Fibroblast of the conjunctiva (primary cell): ENCODE measurements at regions not wholly inside any gene's neighbourhood (a gene's known extent, or its start where the extent isn't known, plus 50 kb on each side); places are given as distances from the start of the nearest gene placed in this dataset.

ENCODE experiments used
- DNase-seq: peaks from one replicate; pipeline ENCODE4 v3.0.0-alpha.2; 2010; ENCODE audit warnings: low read depth

DNA sequence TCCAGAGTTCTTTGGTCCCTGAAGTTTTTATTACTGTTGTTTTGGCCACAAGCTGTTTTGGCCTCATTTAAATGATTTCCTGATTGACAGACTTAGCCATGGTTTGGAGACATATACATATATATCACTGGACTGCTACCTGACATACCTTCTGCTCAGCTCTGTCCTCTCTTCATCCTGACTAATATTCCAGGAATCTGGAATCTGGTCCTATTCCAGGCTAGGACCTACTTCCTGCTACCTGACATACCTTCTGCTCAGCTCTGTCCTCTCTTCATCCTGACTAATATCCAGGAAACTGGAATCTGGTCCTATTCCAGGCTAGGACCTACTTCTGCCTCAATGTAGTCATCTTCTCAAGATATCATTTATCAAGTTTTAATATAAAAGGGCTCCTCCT is 724.4 kb upstream of the ROBO1 start:
- no peak for DNase-seq

DNA sequence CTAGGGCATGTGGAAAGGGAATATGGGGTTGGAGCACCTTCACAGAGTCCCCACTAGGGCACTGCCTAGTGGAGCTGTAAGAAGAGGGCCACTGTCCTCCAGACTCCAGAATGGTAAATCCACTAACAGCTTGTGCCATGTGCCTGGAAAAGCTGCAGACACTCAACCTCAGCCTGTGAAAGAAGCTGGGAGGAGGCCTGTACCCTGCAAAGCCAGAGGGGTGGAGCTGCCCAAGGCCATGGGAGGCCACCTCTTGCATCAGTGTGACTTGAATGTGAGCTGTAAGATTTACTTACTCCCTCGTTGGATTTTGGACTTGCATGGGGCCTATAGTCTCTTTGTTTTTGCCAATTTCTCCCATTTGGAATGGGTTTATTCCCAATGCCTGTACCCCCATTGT is 705.2 kb upstream of the ROBO1 start:
- DNase-seq, result no peak

DNA sequence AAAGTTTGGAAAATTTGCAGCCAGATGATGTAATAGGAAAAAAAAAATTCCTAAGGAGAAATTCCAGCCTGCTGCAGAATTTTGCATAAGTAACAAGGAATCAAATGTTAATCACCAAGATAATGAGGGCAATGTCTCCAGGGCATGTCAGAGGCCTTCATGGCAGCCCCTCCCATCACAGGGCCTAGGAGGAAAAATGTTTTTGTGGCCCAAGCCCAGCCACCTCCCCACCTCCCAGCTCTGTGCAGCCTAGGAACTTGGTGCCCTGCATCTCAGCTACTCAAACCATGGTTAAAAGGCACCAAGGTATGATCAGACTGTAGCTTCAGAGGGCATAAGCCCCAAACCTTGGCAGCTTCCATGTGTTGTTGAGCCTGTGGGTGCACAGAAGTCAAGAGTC is 704.7 kb upstream of the ROBO1 start:
- DNase-seq, result no peak

DNA sequence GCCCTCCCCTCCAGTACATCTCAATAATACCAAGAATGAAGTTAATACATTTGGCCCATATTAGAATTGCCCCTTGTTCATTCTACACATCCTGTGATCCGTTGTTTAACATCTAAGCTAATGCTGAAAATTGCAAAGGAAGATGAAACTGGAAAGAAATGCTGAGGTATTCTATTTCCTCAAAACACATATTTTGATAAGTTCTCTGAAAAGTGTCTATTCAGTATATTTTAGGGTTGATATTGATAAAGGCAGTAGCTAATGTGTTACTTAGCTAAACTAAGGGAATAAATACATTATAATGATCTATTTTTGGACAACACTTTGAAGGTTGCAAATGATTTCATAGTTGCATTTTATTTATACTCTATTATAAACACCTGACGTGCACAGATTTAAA is 702.6 kb upstream of the ROBO1 start:
- no peak for DNase-seq

DNA sequence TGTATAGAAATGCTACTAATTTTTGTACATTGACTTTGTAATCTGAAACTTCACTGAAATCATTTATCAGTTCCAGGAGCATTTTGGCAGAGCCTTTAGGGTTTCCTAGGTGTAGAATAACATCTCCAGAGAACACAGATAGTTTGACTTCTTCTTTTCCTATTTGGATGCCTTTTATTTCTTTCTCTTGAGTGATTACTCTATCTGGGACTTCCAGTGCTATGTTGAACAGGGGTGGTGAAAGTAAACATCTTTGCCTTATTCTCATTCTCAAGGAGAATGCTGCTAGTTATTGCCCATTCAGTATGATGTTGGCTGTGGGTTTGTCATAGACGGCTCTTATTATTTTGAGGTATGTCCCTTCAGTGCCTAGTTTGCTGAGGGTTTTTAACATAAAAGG is 697.9 kb upstream of the ROBO1 start:
- DNase-seq, result no peak

DNA sequence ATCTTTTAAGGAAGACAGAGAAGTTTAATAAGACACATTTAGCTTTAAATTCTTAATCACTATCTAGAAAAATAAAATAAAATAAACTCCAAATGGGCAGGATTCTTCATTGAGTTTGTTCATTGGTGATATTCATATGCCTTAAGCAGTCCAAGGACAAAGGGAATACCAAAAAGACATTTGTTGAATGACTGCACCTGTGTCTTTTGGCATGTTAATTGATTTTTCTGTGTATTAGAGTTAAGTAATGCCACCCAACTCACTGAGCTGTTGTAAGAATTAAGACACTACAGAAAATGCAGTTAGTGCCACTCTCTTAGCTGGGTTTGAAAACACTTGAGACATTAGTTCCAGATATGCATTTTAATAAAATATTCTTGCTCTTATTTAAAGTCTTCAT is 683.6 kb upstream of the ROBO1 start:
- no peak for DNase-seq

DNA sequence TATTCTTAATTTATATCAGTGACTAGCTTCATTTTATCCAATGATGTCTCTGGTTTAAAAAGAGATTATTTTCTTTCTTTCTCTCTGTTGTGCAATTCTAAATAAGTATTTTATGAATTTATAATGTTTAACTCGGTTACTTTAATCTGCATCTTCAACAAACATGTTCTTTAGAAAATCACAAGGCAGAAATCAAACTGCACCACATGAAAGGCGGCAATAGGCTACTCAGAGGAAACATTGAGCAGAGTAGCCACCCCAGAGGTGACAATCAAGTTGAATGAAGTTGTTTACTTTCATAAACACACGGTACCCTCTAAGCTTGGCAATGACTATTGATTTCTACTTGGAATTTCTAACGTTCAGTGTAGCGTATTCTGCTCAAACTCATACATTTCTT is 677.8 kb upstream of the ROBO1 start:
- DNase-seq, result no peak

DNA sequence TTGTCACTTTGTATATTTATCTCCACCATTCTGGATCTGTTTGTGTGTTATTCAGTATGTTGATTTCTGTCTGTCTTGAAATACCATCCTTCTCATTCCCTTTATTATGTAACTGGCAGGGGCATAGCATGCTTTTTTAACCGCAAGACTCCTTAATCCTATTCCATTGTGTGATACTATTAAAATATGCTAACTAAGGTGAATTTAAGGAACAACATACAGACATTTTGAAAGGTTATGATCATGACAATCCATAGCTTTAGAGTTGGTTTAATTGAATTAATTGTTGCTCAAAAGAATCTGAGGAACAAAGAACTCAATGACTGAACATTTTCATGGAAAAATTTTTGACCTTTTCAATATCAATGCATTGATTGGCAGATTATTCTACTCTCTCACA is 677.3 kb upstream of the ROBO1 start:
- no peak for DNase-seq

DNA sequence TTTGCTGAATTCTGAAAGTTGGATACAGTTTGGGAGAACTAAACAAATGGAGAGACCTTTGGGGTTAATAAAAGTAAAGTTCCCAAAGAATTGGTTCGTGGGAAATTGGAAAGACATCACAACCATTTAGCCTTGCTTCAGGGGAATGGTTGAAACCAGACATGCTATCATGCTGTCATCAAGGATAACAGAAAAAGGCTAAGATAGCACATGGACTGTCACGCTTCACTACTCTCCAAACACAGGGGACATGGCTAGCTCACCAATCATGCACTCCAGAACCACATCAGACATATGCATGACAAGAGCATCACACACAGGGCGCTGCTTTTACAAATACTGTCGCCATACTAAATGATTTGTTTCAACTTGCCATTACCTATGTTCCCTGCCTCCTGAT is 671.7 kb upstream of the ROBO1 start:
- DNase-seq, result no peak

DNA sequence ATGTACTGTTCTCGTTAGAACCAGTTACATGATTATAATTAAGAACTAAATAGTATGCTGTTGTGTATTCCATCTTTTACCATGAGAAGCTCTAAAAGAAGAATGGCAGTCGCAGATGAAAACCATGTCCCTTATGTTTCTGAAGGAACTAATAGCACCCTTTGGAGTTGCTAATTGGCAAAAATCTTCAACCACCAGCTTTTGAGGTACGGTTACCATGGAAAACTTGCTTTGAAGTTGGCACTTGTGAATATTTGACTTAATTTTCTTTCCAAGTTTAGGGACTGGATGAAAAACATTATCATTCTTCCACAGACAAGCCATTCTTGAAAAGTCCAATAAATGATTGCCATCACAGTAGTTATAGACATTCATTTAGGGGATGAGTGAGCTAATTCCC is 666.6 kb upstream of the ROBO1 start:
- DNase-seq, result no peak

DNA sequence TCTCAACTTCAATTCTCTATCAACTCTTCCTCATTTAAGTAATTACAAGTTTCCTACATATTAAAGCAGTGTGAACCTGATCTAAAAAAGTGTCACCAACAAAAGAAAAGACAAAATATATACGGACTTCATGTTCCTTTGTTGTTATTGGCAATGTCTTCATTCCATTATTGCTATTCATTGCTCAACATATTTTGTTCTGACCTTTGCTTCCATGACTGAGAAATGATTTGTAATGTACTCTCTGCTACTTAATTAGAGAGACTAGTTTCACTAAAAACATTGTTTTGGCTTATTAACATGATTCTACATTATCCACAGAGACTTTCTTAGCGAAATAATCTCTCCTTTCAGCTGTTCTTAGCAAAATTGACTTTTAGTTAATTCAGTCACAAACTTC is 657.2 kb upstream of the ROBO1 start:
- no peak for DNase-seq

DNA sequence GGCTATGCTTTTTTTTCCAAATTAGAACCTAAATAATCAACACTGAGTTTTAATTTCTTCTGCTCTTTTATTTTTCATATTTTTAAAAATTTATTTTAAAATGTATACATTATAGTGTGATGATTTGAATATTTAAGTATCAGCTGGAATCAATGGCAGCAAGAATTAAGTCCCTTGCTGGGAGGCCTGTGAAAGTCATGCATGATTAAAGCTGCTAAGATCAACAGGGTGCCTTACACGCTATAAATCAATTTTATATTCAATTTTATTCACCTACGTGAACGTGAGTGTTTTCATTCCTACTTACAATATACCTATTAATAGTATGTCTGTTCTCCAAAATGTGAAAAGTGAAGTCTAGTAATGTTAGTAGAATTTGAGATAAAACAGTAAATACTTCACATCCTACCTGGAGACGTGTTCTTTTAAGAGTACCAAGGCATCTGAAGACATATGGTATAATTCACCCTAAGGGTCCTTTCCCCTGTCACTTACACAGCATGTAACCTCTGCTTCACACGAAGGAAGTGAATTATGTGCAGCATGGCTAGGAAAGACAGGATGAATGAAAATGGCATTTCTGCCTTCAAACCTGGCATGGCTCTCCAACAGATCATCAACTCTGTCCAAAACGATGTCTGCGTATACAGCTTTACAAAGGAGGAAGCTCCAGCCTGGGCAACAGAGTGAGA is 640.4 kb upstream of the ROBO1 start:
- no peak for DNase-seq

DNA sequence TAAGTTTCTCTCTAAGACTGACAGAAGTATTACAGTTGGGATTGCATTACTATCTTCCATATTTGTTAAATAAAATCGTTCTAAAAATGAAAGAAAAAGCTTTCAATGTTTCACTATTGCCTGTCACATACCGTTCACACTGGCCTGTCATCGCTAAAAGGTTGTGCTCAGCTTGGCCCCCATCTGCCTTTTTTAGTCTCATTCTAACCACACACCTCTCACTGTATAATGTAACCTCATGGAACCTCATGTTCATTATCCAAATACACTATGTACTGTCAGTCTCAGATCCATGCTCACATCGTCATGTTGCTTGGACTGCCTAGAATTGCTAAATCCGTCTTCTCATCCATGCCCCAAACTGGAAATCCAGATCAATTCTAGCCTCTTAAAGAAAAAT is 637.8 kb upstream of the ROBO1 start:
- DNase-seq, result no peak

DNA sequence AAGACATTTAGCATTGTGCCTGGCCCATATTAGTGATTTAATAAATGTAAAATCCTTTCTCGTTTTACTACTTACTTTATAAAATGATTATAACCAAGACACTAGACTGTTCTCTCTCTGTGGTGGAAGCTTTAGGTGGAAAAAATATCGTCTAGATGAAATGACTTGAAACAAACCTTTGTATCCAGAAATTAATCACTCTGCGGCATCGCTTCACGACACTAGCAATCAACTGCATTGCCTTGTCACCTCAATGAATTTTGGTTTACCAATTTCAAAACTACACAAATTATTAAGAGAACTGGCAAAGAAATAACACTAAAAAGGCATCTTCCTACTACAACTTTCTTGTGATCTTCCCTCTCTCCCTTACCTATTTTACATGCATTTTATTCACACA is 627.2 kb upstream of the ROBO1 start:
- DNase-seq, result no peak

DNA sequence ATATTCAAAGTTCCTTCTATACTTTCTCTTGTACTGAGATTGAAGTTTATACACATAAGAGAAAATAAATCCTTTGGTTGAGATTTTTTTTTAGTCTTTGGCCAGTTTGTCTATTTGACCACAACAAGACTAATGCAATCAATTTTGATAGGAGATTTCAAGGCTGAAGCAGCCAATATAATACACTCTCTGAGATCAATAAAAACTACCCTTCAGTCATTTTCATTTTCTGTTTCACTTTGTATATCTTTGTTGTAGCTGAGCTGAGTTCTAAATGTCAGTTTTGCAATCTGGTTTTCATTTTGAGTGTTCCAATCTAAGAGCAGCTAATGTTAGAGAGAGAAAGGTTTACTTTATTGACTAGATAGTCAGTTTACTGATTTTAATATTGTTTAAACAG is 623.8 kb upstream of the ROBO1 start:
- DNase-seq, result no peak

DNA sequence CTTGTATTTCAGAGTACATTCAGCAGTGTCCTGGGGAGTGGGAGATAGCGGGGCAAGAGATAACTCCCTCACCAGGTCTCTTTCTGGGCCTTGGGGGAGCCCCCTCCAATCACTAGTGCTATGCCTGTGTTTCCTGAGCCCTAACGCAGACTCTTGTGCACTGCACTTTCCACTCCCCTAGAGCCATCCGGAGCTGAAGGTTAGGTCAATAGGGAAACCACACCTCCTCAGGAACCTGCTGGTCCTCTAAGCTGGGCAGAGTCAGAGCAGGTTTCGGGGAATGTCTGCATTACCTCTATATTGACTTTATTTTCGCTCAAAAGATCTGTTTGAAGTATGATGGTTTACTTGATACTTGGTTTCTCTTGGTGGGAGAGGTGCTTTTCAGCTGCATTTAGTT is 617.0 kb upstream of the ROBO1 start:
- no peak for DNase-seq

DNA sequence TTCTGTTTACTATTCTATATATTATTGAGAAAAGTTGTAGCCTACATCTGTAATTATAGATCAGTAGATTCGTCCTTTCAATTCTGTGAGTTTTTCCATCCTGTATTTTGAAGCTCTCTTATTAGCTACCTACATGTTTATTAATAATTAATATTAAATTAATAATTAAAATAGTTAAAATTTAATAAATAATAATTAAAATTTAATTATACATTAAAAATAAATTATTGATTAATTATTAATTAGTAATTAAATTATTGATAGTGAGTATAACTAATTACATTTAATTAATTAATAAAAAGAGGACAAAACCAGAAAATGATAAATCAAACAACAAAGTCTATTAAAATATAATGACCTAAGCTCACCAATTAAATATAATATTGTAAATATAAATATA is 606.6 kb upstream of the ROBO1 start:
- no peak for DNase-seq

DNA sequence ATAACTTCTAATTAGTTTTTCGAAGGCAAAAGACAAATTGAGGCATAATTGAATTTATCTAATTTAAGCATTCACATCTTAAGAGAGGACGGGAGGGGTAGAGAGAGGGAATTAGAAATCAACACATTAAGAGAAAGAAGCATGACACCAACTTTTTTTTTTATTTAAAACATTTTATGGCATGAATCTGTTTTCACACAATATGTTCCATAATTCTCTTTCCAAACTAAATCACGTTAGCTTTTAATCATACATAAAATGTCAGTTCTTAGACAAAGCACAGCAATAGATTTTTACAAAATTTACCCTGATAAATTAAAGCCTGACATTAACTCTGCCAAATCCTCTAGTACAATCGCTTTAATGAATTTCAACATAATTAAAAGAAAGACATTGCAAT is 600.8 kb upstream of the ROBO1 start:
- no peak for DNase-seq

DNA sequence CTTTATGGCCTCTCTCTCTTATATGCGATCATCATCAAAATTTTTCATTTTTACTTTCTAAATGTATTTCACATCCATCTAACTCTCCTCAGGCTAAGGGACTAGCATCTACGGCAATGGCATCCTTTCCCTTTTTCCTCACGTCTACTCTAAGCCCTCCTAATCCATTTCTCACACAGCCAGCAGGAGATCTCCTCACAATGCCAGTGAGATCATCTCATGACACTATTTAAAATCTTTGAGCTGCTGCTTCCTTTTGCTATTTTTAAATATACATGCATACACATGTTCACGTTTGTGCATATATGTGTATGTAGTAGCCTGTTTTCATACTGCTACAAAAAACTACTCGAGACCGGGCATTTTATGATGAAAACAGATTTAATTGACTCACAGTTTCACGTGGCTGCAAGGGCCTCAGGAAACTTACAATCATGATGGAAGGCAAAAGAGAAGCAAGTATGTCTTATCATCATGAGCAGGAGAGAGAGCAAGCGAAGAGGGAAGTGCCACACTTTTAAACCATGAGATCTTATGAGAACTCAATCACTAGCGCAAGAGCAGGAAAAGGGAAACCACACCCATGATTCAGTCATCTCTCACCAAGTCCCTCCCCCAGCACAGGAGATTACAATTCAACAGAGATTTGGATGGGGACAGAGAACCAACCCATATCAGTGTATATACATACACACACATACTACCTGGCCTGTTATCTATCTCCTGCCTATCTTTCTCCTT is 599.2 kb upstream of the ROBO1 start:
- no peak for DNase-seq

DNA sequence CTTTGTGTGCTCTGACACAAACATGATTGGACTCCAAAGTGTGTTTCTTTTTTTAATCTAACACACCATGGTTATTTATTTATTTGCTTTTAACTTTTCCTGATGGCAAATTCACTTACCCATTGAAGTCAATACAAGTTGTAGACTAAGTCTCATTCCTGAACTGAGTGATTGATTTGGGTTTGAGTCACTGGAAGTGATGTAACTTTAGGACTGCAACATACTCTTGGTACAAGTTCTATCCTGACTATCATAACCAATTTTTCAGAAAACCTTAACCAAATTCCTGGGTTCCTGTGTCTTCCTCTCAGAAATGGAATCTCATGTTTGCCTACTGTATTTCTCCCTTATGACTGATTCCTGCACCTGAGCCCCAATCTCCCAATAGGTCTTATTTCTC is 590.0 kb upstream of the ROBO1 start:
- no peak for DNase-seq

DNA sequence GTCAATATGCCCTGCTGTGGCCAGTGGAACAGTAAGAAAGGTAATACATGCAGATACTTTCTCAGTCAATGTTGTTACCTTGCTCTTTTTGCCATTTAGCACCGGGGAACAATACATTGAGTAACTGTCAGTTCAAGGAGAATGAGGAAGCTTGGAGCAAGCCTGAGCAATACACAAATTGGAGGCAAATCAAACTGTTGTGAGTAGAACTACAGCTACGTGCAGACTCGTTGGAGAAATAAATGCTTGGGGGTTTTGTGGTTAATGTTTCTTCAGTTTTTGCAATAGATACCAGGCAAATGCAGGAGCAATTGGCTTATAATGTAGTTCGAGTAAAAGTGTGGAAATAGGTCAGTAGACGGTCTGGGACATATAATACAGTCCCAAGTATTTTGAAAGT is 587.3 kb upstream of the ROBO1 start:
- no peak for DNase-seq

DNA sequence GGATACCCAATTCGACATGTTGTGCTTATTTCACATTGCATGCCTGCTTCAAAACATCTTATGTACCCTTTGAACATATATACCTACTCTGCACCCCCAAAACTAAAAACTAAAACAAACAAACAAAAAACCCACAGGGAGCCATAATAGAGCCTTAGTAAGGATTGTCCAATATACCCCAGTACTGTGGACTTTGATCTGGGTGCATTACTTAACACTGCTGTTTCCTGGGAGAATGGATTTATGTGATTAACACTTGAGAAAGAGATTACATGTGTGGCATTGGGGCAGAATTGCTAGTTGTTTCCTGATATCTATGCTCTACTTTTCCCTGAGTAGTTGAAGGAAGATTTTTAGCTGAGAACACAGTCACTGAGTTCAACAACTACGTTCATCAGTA is 583.4 kb upstream of the ROBO1 start:
- no peak for DNase-seq

DNA sequence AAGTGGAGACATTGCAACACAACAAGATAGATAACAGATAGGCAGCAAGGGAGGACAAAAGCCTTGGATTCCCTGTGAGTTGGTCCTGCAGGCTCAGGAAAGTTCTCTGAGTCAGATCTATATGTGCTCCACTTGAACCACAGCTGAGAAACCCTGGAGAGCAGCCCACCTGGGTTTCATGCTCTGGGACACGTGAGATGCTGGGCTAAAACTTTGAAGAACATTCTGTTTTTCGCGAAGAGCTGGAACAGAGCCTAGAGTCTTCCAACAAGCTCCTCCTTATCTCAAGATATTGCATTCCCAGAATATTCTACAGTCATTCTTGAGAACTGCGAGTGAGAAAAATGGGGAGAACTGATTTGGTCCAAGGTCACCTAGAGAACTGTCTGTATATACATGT is 583.0 kb upstream of the ROBO1 start:
- DNase-seq, result no peak

DNA sequence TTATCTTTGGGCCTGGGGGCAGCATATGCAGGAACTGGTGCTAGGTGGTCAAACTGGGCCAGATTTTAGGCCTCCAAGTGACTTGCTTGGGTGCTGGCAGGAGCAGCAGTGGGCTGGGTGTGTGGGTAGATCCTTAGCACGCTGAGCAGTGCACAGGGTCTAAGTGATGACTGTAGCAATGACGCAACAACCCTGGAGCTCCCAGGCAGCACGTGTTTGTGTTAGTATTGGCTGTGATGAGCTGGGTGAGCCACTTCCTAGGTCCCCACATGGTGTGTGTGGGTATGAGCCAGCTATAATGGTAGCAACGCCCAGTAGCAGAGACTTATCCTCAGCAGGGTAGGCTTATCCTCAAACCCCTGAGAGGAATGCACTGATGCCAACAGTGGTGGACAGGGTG is 570.6 kb upstream of the ROBO1 start:
- DNase-seq, result peak; percentile 12
